COLO668 (cell line): ENCODE measurements at regions not wholly inside any gene's neighbourhood (a gene's known extent, or its start where the extent isn't known, plus 50 kb on each side); places are given as distances from the start of the nearest gene placed in this dataset.
"Not testable (repeated sequence)": the region's sequence is repeated elsewhere in the genome, so short reads cannot be mapped to it uniquely, and the experiment has no call there.

ENCODE experiments used
- DNase-seq: peaks from one replicate; lab custom pipeline; 2025; ENCODE audit not compliant: unreplicated experiment; lab: John Stamatoyannopoulos, UW

GRCh38 chr10:7070950-7071349, 339.9 kb downstream of the SFMBT2 start:
- no peak for DNase-seq

- no peak for DNase-seq
These were observed 341.1 kb downstream of the SFMBT2 start for GRCh38 chr10:7069706-7070105.

GRCh38 chr10:7056216-7056615, 354.6 kb downstream of the SFMBT2 start:
- no peak for DNase-seq

GRCh38 chr10:7054915-7055314, 355.9 kb downstream of the SFMBT2 start:
- no peak for DNase-seq

GRCh38 chr10:7053195-7053594, 357.6 kb downstream of the SFMBT2 start:
- DNase-seq: no peak

GRCh38 chr10:7050024-7050423, 360.8 kb downstream of the SFMBT2 start:
- DNase-seq: not testable (repeated sequence)

- no peak for DNase-seq
These were observed 362.8 kb downstream of the SFMBT2 start for GRCh38 chr10:7048061-7048460.

- no peak for DNase-seq
These were observed 364.2 kb downstream of the SFMBT2 start for GRCh38 chr10:7046615-7047014.

- DNase-seq: no peak
These were observed 364.8 kb downstream of the SFMBT2 start for GRCh38 chr10:7045891-7046599.

- no peak for DNase-seq
These were observed 367.7 kb downstream of the SFMBT2 start for GRCh38 chr10:7043055-7043653.

- DNase-seq: no peak
These were observed 368.3 kb downstream of the SFMBT2 start for GRCh38 chr10:7042419-7043054.

GRCh38 chr10:7042000-7042399, 368.8 kb downstream of the SFMBT2 start:
- no peak for DNase-seq

GRCh38 chr10:7040681-7041080, 370.2 kb downstream of the SFMBT2 start:
- DNase-seq: no peak

GRCh38 chr10:7039859-7040258, 371.0 kb downstream of the SFMBT2 start:
- no peak for DNase-seq

- DNase-seq: no peak
These were observed 372.4 kb downstream of the SFMBT2 start for GRCh38 chr10:7038416-7038815.

- DNase-seq: not testable (repeated sequence)
These were observed 373.4 kb downstream of the SFMBT2 start for GRCh38 chr10:7037434-7037833.

GRCh38 chr10:7036951-7037350, 373.9 kb downstream of the SFMBT2 start:
- no peak for DNase-seq

GRCh38 chr10:7035126-7035761, 375.6 kb downstream of the SFMBT2 start:
- no peak for DNase-seq

GRCh38 chr10:7033031-7033430, 377.8 kb downstream of the SFMBT2 start:
- no peak for DNase-seq

GRCh38 chr10:7030134-7030855, 380.5 kb downstream of the SFMBT2 start:
- no peak for DNase-seq

- no peak for DNase-seq
These were observed 381.2 kb downstream of the SFMBT2 start for GRCh38 chr10:7029672-7030071.
